ENCODE measurements at regions not wholly inside any gene's neighbourhood (a gene's known extent, or its start where the extent isn't known, plus 50 kb on each side); places are given as distances from the start of the nearest gene placed in this dataset.
A peak's percentile ranks its signal among the peaks of the same experiment; 100 is the strongest.

DNA sequence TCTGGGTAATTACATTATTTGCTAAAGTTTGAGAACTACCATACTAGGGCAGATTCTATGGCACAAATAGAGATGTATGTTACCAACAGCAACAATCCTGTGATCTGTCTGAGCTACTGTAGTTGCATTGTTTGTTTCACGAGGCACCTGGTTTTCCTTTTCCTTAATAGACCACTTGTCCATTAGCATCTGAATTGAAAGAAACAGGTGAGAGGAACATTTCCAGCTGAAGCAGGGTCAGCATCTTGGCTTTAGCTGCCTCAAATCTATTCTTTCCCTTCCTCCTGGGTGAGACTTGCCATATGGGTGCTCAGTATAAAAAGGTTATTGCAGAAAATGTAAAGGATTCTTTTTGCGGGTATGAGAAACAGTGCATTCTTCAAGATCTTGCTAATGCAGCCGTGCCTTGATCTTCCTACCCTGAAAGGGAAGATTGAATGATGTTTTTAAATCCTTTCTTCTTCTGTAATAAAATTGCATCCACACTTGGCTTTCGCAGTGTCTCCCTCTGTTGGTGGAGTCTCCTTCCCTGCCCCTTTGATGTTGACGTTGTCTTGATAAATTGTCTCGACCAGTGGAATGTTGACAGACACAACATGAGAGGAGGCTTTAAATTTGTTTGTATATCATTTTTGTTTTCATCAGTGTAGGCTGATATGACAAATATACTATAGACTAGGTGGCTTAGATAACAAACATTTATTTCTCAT lies 118.0 kb upstream of the BRINP1 start:
- TF ChIP-seq, protein P1, sequence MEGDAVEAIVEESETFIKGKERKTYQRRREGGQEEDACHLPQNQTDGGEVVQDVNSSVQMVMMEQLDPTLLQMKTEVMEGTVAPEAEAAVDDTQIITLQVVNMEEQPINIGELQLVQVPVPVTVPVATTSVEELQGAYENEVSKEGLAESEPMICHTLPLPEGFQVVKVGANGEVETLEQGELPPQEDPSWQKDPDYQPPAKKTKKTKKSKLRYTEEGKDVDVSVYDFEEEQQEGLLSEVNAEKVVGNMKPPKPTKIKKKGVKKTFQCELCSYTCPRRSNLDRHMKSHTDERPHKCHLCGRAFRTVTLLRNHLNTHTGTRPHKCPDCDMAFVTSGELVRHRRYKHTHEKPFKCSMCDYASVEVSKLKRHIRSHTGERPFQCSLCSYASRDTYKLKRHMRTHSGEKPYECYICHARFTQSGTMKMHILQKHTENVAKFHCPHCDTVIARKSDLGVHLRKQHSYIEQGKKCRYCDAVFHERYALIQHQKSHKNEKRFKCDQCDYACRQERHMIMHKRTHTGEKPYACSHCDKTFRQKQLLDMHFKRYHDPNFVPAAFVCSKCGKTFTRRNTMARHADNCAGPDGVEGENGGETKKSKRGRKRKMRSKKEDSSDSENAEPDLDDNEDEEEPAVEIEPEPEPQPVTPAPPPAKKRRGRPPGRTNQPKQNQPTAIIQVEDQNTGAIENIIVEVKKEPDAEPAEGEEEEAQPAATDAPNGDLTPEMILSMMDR (conservative IDR thresholded peaks at IDR 0.05; ENCODE audit: low read length), result peak; percentile 36; the same call in 1 of the 2 replicates
- TF ChIP-seq EZH2phosphoT487 (IDR thresholded peaks at IDR 0.05; ENCODE audit: borderline replicate concordance, low read depth, low read length), result no peak

All from OCI-LY7 (cell line).